Kidney tubule cell (primary cell): ENCODE measurements at regions not wholly inside any gene's neighbourhood (a gene's known extent, or its start where the extent isn't known, plus 50 kb on each side); places are given as distances from the start of the nearest gene placed in this dataset.

Experiments used
- DNase-seq: peaks from one replicate; pipeline ENCODE4 v3.0.0-alpha.2; 2018; ENCODE audit warnings: low spot score

DNA sequence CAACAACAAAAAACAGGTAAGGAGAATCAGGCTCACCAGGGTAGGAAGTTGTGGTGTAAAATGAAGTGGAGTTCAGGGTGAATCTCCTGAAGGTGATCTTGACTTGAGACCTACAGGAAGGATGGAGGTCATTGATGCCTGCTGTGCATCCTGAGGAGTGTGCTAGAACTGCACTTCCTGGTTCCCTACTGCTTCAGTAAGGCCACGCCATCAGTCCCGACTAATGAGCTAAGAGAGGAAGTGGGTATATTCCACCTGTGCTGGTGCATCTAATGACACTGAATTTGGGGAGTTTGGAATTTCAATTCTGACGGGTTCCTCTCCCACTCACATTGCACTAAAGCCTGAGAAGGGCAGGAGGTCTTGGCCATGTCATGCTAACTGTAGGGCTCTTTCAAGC, 349.3 kb upstream of the SLC14A2 start:
- DNase-seq = no peak

DNA sequence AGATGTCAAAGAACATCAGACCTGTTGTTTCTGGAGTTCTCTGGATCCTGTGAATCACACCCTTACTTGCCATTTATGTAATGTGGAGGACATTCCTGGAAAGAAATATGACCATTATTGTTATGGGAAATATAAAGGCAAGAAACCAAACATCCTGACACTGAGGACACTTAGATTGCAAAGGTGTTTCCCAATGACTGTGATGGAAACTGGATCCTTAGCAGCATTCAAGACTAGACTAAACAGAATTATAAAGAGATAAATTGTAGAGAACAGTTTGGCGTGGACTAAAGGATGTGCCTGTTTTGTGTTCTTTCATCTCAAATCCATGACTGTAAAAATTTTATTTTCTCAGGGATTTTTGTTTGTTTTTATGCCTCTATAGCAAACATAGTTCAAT, 347.7 kb upstream of the SLC14A2 start:
- DNase-seq = no peak

DNA sequence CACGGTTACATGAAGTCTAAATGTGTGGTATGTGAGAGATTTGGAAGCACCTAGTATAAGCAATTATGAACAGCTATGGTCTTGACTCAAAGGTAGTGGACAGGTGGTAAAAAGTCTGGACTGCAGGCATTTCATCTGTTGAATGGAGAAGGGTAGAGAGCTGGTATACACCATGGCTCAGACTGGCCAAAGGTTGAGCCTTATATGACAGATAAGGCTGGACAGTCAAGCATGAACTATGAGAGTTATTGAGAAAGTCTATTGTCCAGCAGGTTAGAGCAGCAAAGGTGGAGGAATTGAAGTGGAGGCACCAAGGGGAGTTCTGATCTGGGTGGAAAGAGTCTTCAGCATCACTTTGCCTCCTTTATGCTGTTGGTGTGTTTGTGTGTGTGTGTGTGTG, 346.7 kb upstream of the SLC14A2 start:
- no peak for DNase-seq

DNA sequence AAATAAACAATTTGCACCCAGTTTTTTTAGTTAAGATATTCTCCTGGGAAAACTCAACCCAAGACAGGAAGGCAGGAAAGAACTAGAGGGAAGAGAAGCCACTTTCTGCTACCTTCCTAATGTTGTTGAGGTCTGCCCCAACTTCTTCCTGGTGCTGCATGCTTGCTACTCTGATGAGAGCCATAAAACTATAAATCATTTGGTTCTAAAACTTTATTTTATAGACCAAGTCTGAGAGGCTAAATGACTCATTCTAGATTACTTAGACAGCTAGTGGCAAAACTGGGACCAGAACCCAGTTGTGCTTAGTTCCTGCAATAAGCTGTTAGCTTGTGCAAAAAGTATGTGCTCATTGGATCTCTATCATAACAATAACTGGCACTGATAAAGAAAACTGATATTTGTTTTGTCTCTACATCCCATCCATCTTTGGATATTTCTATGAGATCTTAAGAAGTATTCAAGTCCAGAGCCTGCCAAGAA, 344.9 kb upstream of the SLC14A2 start:
- no peak for DNase-seq

DNA sequence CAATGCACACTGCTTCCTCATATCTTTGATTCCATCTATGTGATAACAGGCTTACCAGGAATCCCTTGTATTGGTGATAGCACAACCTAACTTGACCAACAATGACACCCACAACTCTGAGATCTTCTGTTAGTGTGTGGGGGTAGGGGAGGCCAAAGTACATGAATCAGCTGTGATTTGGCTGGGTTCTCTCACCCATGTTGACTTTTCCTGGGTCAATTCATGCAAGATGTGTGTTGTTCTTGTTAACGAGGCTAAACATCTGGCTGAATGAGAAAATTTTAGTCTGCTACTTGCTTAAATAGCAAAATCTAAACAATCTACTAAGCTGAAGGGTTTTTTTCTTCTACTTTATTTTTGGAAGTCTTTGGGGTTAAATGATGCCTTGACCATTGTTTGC, 341.2 kb upstream of the SLC14A2 start:
- no peak for DNase-seq

DNA sequence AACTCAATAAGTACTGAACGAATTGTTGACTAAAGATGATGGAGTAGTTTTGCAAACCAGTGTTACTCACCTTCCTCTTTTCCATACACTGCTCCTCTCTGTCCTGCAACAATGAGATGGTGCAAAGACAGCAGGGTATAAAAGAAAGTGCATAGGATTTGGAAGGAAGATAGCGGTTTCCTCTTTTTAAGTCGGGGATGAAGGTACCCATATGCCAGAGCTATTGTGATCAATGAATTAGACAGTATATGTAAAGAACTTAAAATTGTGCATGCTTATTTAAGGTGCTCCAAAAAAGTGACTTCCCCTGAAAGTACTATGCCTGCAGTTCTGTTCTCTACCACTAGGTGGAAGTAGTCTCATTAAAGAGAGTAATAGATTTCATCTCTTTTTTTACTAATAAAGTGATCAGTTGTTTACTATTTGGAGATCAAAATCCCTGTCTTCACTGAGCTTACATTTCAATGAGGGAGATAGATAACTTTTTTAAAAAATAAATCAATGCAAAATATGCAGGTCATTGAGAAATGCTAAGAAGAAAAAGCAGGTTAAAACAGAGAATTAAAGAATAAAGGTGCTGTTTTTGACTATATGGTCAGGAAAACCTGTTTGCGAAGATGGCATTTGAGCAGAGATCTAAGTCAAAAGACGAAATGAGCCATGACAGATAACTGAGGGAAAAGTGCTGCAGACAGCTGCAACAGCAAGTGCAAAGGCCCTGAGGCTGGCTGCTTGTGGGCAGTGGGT, 339.7 kb upstream of the SLC14A2 start:
- peak; percentile 45 for DNase-seq

DNA sequence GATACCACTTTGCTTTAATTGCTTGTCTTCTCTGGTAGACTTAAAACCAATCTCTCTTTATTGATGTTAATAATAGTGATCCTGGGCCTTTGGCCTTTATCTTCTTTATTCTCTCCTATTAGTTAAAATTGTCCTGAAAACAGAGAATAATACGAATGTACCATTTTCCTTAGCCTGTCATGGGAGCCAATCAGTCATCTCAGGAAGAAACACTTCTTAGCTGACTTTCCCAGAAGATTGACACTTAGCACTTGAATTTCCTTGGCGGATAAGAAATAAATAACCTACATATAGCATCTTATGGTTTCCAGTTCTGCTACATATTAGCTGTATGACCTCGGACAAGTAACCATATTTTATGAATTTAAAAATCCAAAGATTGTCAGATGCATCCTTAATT, 338.4 kb upstream of the SLC14A2 start:
- DNase-seq = no peak

DNA sequence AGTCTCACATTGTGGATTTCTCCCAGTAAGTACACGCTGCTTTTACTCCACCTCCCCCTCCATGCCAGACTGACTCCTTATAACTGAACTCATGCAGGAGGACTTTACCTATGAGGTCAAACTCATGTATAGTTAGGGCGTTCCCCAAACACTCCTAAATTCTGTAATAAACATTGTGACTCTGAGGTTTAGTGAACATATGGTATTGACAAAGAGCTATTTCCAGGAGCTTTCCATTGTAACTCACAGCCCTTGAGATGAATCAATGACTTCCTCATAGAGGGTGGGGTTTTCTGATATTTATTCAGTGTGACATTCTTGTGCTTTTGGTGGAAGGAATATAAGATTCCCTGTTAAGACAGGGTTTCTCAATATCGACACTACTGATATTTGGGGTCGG, 337.4 kb upstream of the SLC14A2 start:
- DNase-seq = no peak

DNA sequence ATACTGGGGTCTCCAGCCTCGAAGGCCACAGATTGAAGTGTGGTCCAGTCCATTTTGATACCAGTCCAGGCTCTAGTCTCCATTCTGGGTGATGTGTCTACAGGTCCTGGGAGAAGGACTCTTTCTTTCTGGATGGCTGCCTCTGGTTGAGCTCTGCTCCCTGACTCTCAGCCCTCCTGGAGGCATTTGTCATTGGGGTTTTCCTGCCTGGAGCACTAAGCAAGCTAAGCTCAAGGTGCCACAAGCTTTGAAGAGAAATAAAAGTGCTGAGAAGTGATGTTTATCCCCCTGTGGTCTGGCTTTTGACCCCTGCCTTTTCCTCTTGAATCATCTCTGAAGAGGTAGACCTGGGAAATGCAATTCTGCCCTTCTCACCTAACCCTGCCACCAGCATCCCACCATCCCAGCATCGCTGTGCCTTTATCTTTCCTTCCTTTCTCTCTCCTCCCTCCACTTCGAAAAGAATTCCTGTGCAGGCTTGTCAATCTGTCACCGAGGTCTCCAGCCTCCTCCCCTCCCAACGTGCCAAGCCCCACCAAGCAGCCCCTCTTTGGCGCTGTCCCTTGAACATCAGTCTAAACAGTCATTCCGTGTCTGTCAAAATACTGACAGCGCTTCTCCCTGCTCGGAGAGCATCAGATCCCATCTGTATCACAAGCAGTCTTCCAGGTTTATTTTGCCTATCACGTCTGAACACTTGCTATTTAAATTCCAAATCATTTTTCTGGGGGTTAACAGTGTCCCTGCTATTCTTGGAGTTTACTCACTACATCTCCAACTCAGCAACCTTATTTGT, 334.6 kb upstream of the SLC14A2 start:
- peak; percentile 83 for DNase-seq

DNA sequence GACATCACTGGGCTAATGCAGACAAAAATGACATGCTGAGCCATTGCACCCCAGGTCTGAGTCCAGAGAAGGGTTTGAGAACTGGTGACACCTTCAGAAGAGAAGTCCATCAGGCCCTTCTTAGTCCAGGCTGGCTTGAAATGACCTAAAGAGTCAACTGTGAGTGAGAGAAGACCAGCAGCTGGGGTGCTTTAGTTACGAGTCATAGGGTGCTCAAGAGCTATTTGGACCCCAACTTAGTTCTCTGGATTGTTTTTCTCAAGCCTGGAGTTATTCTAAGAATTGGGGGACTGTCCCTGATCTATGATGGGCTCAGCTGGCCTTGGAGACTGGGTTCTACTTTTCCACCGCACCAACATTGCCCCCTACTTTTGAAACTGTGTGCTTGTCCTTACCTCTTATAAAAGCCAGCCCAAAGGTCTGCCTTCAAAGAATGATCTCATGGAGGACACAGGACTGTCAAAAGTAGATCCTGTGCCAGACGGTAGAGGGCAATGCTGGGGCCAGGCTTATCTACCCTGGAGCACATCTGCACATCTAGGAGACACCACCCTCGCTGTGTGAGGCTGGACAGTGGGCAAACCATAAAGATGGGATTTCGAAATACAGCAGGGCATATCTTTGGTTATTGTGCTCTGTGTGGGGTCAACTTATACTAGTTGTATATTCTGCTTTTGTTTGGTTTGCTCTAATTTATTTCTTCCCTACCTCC, 333.0 kb upstream of the SLC14A2 start:
- DNase-seq = peak; percentile 8

DNA sequence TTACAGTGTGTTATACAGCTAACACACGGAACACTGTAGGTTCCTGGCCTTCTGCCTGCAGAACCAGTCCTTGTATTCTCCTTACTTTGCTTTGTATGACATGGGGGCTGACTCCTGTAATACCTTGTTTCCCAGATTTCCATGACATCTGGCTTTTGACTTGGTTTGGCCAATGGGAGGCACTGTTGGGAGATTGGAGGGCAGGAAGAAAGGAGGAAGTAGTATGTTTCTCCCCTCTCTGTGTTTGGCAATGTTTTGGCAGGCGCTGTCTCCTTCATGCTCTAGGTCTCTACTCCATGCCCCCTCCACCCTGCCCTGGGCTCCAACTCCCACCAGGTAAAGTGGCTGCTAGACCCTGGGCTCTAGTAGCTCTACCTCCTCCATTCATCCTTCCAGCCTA, 331.1 kb upstream of the SLC14A2 start:
- no peak for DNase-seq

DNA sequence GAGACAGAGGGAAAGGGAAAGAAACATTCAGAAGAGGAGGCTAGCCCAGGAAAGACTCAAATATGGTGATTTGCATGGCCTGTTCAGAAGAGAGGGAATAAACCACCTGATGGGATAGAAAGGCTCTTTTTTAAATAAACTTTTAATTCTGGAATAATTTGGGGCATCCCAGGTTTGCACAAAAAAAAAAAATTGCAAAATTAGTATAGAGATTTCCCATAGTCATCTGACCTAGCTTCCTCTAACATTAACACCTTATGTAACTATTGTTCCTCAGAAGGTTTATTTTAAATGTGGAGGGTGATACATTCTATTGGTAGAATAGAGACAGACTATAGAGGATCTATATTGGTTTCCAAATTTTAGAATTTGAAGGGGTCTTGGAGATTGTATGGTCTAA, 330.4 kb upstream of the SLC14A2 start:
- DNase-seq = no peak

DNA sequence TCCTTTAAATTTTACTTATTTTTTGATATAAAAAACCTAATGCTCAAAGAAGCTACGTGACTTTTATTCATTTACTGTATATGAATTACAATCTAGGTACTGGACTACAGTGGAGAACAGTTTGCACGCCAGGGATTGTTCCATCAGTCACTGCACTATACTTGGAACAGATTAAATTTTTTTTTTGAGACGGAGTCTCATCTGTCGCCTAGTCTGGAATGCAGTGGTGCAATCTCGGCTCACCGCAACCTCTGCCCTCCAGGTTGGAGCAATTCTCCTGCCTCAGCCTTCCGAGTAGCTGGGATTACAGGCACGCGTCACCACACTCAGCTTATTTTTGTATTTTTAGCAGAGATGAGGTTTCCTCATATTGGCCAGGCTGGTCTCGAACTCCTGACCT, 330.0 kb upstream of the SLC14A2 start:
- no peak for DNase-seq

DNA sequence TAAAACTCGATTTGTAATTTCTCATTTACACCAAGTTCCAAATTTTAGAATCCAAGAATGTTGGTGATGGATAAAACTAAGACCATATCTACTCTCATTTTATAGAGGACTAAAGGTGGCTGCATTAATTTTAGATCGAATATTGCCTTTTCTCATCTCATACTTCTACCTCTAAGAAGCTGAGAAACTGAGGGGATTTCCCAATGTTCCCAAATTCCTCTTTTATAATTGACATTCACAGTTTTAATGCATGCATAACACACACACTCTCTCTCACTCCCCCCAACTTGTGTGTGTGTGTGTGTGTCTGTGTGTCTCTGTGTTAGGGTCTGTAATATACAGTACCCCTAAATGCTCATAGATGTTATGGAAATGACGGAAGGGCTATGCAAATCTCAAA, 328.8 kb upstream of the SLC14A2 start:
- no peak for DNase-seq

DNA sequence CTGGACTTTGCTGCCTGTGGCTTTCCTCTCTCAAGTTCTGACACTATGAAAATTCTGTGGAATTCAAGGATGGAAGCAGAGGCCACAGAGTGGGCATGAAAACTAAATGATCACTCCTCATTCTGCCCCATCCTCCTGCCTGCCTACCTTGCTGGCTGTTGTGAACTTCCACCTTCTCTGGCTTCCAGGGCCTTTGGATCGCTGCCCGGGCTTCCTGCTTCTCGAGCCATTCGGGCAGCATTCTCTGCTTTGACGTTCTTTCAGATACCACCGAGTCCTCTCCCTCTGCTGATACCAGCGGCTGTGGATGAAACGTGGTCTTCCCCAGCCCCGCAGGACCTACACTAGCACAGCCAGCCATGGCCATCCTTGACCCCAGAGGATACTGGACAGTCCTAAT, 327.7 kb upstream of the SLC14A2 start:
- no peak for DNase-seq

DNA sequence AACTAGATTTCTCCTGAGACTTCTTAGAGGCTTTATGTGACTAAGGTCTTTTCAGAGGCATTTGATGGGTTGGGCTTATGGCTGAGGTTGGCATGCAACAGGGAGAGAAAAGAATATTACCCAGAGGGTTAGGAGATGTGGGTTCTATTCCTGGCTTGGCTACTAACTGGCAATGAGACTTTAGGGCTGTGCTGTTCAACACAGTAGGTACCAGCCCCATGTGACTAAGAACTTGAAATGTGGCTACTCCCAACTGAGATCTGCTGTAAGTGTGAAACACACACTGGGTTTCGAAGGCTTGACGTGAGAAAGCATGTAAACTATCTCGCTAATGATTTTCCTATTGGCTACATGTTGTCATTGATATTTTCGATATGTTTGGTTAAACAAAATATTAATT, 324.9 kb upstream of the SLC14A2 start:
- no peak for DNase-seq

DNA sequence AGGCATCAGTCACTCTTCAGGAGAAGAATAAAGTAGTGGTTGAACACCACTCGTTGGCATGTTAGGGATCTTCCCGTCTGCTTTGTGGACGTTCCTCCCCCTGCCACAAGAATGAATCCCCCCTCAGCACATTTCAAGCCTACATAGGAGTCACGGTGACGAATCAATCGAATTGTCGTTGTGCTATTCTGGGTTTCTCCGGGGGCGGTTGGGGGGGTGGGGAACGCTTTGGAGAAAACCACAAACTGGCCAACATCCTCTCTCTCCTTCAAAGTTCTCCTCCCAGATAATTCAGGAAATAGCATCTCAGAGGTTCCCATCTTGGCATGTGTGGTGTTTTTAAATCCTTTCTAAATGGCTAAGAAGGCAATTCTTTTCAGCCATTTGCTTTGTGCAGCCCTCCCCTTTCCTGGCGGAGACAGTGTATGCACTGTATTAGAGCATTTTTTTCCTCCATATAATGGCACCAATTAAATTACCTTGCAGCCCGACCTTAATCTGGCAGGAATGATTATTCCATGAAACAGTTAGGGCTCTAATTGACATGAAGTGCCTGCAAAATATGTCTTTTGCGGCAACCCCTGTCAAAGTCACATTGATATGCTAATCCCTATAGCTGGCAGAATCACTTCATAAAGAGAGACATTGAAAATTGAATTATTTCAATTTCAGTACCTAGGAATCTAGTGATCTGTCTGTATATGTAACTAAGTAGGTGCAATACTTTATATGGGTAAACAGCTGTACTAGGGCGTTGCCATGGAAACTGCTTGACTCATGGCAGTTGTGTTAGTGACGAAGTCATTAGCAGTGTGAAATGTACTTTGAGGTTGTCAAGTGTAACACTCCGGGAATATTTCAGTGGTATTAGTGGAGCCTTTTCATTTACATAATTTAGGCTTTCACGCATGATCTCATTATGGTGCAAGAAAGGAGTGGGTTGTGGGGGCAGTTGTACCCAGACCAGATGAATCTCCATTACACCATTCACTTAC, 323.4 kb upstream of the SLC14A2 start:
- peak; percentile 72 for DNase-seq

DNA sequence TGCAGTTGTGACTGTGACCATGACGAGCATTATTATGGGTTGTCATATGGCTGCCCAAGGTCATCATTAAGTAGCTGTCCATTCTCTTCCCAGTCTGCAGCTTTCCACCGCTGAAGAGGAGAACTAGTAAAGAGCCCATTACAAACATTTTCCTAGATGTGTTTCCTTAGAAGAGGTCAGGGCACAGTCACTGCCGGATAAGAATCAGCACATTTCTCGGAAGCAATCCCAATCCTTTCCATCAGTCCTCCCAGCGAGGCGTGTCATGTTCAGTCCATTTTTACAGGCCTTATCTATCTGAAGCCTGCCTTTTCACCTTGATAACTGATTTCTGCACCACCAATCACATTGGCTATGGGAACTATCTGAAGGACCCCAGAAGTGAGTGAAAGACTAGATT, 319.9 kb upstream of the SLC14A2 start:
- no peak for DNase-seq

DNA sequence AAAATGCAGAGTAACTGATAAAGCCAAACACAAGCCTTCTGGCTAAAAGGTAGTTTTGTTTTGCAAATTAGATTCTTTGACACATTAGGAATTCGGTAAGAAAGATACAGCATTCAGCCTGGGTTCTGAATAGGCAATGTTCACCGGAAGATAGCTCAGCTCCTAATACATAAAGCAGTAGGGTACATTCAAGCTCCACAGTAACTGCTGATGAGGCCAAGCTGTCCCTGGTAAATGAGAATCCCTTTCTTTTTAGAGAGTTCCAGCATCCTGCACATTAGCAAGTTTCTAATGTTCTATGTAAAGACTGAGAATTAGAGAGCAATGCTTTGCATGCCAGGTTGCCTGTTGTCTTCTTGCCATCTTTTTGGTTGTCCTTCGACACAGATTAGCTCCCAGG, 316.3 kb upstream of the SLC14A2 start:
- DNase-seq = no peak

DNA sequence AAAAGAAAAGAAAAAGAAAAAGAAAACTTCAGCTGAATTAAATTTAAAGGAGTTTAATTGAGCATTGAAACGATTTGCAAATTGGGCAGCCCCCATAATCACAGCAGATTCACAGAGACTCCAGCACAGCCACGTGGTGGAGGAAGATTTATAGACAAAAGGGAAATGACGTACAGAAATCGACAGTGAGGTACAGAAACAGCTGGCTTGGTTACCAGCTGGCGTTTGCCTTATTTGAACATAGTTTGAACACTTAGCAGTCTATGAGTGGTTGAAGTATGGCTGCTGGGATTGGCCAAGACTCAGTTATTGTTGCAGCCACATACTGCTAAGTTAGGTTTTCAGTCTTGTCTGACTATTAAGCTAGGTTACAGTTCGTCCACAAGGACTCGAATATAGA, 312.2 kb upstream of the SLC14A2 start:
- DNase-seq = no peak

DNA sequence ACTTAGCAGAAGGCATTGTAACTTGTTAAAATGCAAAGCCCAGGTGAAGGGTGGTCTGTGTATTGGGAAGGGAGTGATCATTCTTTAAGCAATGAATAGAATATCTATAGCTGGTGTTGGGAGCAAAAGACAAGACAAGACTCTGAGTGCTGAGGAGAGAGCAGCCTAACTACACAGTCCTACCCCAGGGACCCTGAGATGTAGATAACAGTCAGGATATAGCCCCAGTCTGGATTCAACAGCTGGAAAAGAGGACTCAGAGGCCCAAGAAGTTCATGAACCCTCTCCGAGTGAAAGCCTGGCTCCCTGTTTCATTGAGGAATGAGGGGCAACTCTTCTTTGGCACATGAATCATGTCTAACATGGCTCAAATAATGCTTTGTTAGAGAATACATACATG, 310.7 kb upstream of the SLC14A2 start:
- no peak for DNase-seq
